CD4-positive, alpha-beta T cell treated with Interferon alpha-2 for 1 hour (primary cell): ENCODE measurements at regions not wholly inside any gene's neighbourhood (a gene's known extent, or its start where the extent isn't known, plus 50 kb on each side); places are given as distances from the start of the nearest gene placed in this dataset.
A peak's percentile ranks its signal among the peaks of the same experiment; 100 is the strongest.
"Not testable (repeated sequence)": the region's sequence is repeated elsewhere in the genome, so short reads cannot be mapped to it uniquely, and the experiment has no call there.

Experiments
- DNase-seq, 2 donors: peaks; one replicate each; pipeline ENCODE4 v3.0.0-alpha.2; 2020 to 2022

DNA sequence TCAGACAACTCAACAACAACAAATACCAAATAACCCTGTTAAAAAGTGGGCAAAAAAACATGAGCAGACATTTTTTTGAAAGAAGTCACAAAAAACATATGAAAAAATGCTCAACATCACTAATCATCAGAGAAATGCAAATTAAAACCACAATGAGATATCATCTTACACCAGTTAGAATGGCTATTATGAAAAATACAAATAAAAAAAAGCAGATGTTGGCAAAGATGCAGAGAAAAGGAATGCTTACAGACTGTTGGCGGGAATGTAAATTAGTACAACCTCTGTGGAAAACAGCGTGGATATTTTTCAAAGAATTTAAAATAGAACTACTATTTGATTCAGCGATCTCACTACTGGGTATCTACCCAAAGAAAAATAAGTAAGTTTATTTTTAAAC is 114.0 kb downstream of the SLC38A4 start:
- no peak for DNase-seq

DNA sequence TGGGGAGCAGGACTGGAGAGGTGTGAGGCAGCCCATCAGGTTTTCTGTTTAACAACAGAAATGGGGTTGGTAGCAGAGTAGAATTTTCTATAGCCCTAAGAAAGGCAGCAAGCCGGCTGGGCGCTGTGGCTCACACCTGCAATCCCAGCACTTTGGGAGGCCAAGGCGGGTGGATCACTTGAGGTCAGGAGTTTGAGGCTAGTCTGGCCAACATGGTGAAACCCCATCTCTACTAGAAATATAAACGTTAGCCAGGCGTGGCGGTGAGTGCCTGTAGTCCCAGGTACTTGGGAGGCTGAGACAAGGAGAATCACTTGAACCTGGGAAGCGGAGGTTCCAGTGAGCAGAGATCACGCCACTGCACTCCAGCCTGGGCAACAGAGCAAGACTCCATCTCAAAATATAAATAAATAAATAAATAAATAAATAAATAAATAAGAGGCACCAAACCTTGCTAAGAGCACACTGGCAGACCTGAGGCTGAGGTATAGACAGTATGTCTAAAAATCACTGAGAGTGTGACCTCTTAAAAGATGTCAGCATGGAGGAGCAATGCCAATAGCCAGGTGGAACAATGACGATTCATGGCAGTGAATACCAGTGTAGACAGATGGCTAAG is 115.6 kb downstream of the SLC38A4 start:
- no peak for DNase-seq

DNA sequence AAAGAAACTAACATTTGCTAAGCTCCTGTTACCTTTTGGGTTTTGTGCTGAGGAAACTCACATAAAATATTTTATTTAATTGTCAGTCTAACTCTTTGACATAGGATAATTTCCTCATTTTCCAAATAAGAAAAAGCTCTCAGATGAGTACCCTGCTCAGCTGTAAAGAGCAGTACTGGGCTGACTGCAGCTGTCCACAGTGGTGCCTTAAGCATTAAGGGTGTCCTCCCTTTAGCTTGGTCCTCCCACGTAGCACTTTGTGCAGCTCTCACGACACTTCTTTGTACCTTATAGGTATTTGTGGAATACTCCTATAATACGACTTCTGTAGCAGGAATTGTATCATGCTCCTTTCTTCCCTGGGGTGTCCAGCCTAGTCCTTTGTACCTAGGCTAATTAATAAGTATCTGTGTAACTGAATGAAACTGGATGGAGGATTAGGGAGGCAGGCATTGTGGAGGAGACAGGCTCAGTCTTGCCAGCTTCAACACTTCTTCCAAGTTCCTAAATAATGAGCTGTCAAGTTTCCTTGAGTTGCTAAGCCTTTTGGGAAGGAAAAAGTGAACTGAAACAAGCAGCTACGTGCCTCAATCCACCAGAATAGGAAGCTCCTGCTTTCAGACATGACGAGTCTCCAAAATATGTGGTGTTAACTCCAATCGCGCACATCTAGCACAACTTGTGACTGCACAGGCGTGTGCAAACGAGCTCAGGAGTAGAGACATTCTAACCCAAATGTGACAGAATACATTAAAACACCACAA is 123.0 kb downstream of the SLC38A4 start:
- DNase-seq = no peak

DNA sequence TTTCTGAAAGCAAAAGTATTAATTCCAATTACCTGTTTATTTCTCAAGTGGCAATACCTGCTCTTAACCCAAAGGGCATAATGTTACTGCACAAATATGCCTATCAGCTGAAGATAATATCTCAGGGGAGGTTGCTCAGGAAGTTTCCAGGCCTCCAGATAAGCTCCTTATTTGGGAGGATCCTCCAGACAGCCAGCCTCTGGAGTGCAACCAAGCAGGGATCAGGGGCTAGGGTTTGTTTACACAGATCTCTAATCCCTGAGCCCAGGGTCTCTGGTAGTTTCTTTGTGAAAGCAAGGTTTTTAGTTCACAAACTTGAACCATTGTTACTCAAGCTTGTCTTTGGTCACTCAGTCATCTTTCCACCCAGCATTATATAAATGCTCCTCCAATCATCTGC is 124.4 kb downstream of the SLC38A4 start:
- no peak for DNase-seq

DNA sequence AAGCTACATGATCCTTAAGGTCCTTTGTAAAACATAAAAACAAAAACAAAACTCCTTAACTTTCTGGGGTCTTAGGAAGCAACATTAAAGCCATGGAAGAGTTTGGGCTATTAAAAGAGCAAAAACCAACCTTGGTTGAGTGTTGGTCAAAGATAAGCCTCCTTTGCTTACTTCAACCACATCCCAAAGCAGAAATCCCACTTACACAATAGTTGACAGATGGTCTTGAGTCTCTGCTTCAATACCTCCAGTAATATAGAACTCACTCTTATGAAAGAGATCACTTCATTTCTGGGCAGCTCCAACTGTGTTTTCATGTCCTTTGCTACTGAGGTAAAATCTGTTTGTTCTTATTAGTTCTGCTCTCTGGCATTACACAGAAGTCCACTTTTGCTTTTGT is 125.8 kb downstream of the SLC38A4 start:
- DNase-seq = no peak

DNA sequence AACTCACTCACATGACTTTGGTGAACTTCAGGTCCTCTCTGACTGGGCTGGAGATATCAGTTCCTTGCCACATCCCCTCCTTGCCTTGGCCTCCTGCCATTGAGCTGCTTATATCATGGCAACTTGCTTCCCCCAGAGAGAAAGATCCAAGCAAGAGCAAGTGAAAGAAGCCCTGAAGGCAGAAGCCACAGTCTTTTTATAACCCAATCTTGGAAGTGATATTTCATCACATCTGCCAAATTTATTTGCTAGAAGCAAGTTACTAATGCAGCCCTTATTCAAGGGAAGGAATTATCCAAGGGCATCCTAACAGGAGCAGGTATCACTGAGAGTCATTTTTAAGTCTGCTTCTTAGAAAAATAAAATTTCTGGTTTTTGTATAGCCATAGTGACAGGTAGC is 127.8 kb downstream of the SLC38A4 start:
- DNase-seq = no peak

DNA sequence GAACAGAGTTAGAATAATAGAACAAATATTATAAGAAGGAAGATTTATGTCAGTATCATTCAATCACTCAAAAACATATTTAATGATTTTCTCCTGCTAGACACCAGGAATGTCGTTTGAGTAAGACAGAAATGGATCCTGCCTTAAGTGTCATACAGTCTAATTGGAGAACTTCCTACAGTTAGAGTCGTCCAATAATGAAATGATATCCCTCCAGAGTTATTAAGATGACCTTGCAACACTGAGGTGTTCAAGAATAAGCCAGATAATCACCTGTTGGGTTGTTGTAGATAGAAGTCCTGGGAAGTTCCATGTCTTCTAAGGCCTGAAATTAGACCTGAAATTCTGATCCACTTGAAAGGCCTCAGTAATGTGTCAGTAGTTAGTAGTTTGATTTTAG is 132.3 kb downstream of the SLC38A4 start:
- no peak for DNase-seq

DNA sequence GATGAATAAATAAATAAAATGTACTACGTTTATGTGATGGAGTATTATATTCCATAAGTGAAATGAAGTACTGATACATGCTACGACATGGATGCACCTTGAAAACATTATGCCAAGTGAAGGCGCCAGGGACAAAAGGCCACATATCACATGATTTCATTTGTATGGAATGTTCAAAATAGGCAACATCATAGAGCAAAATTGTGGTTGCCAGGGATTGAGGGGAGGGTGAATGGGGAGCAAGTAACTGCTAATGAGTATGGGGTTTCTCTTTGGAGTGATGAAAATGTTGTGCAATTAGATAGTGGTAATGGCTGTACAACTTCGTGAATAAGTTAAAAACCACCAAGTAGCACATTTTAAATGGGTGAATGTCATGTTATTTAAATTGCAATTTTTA is 132.8 kb downstream of the SLC38A4 start:
- no peak for DNase-seq

DNA sequence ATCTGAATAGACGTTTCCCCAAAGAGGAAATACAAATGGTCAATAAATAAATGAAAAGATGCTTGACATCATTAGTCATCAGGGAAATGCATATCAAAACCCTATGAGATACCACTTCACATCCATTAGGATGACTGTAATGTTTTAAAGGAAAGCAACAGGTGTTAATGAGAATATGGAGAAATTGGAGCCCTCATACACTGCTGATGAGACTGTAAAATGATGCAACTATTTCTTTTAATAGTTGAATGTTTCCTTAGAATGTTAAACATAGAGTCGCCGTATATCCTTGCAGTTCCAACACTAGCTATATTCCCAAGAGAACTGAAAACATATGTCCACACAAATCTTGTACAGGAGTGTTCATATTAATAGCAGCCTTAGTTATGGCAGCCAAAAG is 133.2 kb downstream of the SLC38A4 start:
- DNase-seq = no peak

DNA sequence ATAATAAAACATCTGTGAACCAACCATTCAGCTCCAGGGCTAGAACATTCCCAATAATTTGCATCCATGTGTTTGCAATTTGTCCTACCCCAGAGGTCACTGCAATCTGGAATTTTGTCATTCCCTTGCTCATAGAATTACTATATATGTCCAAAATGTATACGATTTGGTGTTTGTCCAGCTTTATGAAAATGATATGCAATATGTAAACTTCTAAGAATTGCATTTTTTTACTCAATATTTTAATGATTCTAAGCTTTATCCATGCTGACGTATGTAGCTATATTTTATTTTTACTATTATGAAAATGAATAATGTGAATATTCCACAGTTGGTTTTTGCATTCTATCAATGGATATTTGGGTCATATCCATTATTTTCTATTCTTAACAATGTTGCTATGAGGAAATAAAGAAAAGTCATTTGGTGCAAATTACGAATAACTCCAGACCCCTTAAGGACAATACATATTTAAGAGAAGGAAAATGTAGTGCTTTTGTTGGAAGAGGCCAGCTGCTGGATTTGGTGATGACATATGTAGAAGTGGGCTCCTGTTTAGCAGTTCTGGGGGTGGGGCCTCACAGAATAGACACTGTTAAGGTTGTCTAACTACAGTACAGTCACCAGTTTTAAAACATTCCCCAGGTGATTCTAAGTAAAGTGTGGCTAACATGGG is 139.4 kb downstream of the SLC38A4 start:
- DNase-seq = no peak

DNA sequence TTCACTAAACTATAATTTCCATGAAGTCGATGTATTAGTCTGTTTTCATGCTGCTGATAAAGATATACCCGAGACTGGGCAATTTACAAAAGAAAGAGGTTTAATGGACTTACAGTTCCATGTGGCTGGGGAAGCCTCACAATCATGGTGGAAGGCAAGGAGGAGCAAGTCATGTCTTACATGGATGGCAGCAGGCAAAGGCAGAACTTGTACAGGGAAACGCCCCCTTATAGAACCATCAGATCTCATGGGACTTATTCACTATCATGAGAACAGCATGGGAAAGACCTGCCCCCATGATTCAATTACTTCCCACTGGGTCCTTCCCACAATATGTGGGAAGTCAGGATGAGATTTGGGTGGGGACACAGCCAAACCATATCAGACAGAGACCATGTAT is 141.6 kb downstream of the SLC38A4 start:
- not testable (repeated sequence) for DNase-seq

DNA sequence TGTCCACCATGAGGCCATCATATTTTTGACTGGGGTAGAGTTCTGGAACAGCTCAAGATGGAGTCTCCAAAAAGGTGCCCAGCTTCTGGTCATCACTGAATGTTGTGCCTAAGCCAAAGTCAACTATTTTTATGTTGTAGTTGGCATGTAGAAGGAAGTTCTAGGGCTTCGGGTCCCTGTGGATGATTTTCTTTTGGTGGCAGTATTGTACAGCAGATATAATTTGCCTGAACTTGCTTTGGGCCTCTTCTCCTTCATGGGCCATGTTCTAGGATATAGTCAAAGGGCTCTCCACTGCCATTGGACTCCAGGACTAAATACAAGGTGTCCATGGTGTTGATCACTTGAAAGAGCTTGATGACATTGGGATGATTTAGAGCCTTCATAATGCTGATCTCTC is 143.6 kb downstream of the SLC38A4 start:
- no peak for DNase-seq

DNA sequence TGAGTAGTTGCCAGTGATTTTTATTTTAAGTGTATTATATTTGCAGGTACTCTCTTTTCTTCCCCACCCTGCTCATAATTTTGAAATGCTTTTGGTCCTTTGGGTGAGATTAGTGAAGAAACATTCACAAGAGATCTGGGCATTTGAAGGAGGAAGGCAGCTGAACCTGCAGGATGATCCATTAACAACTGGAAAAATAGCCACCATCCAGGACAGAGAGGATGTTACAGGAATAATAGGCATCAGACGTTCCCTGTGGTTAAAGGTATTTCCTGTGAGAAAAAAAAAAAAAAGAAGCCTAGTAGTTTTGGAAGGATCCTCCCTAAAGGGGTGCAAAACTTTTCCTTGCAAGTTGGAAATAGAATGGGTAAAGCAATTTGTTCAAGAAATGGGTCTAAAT is 145.3 kb downstream of the SLC38A4 start:
- DNase-seq = no peak

DNA sequence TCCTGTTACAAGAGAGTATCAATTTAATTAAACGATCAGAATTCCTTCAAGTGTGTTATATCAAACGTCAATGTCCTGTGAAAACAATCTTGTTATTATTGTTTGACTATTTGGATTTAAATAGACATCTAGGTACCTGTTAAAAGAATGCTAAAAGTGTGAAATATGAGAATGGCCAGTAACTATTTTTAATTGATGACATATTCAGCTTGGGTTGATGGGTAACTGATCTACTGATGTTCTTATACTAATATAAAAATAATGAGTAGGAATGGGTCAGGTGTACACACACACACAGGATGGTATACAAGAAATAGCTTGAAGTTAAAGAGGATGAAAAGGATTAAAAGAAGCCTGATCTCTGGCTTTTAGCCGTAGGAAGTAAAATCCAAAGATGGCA is 146.0 kb downstream of the SLC38A4 start:
- no peak for DNase-seq

DNA sequence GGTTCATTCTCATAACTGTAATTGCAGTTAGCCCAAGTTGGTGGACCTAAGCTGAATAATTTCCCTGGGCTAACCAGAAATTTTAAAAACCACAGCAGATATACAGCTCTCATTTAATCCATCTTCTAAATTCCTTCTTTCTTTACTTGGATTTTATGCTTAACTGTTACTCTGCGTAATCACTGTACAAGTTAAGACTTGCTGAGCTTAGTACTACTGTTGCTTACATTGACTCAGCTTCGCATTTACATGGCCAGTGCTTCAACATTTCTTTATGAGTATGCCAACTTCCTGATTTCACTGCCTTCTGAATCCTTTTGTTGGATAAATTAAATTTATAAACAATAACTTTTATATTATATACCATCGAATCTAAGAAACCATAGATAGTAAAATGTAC is 147.4 kb downstream of the SLC38A4 start:
- DNase-seq = no peak

DNA sequence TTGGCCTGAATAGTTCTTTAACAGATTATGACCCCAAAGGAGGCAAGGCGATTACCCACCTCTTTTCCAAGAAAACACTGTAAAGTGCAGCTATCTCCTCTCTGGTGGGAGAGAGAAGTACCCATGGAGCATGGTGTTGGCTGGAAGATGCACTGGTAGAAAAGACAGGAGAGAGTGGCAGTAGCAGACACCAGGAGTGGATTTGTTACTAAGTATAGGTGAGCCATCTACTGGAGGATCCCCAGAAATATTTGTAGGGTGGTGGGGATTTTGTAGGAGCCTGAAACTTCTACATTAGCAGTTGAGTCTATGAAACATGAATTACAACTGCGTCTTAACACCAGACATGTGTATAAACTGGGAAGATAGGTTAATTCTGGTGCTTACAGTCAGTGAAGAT is 148.0 kb downstream of the SLC38A4 start:
- DNase-seq = peak in 1 of 2 donors; percentile 15

DNA sequence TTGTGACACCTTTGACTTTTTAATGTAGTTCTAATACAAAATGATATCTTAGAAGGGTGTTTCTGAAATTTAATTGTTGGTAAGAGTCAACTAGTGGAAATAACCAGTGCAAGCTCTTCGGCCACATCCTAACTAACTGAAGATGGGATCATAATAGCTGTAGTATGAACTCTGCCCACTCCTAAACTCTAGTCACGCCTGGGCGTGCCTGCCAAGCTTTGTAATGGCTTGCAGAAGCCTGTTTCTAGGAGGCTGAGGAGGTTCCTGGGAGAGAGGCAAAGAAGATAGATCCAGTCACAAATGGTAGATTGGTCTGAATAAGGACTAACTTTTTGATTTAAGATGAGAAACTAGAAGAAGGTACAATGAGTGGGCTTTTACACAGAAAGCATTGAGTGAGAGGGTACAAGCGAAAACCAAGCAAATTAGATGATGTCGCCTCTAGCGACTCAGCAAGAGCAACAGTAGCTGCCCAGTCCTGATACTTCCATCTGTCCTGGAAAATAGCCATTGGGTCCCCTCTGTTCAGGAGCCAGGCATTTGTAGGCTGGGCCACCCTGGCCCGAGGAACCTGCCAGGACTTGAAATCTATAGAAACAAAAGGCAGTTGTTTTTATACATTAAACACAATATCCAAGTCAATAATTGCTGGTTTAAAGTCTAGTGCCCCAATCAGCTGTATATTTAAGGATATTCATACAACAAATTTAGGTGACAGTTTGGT is 148.8 kb downstream of the SLC38A4 start:
- no peak for DNase-seq

DNA sequence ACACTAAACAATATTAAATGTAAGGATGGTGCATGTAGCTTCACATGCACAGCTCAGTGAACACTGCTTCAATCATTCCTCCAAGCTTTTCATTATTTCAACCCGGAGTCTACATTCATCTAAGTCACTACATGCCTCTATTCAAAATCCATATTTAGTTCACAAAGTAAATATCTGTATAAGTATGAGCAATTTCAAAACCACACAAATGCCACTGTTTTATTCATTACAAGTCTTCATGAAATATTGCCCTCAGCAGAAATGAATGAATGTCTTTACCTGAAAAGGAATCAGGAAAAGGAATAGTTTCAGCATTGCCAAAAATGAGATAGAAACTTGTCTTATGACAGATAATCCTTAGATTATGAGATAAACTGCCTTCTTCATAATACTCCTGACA is 149.4 kb downstream of the SLC38A4 start:
- DNase-seq = no peak

DNA sequence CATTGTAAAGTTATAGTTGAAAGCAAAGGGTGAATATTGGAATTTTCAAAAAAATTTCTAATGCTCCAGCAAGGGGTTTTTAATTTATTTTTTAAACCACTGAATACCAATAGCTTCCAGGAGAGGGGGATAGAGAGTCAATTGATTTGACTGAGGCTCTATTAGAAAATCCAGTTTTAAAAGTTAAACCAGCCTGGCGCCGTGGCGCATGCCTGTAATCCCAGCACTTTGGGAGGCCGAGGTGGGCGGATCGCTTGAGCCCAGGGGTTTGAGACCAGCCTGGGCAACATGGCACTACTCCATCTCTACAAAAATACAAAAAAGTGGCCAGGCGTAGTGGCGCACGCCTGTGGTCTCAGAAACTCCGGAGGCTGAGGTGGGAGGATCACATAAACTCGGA is 150.1 kb downstream of the SLC38A4 start:
- peak in 1 of 2 donors; percentile 43 for DNase-seq

DNA sequence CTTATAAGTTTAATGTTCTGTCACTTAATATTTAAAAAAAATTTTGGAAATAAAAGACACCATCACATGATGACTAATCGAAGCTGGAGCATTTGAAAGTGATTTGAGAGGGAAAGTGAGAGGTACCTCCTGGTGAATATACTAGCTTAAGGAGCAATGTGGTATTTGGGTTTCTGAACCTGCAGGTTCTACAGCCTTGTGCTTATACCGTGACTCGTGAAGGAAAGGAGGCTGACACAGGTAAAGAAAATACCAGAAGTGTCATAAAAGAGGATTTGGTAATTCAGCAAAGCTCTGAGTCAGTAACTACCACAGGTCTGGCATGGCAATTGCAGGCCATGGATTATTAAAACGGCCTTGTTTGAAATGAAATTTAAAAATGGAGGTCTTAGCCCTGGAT is 151.0 kb downstream of the SLC38A4 start:
- DNase-seq = no peak

DNA sequence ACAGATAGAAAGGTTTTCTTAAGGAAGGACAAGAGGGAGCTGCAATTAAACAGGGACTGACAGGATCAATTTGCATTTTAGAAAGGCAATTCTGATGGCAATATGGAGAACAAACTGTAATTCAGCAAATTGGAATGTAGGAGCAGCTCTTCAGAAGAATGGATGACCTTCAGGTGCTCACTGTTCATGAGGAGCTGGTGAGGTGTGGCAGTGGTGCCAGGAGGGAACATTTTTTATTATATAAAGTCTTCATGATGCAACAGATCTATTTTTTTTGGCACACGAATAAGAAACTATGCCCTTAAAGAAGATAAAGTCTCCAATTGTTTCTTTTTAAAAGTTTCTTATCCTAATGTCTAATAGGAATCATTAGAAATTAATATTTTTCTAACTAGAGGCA is 151.7 kb downstream of the SLC38A4 start:
- no peak for DNase-seq

DNA sequence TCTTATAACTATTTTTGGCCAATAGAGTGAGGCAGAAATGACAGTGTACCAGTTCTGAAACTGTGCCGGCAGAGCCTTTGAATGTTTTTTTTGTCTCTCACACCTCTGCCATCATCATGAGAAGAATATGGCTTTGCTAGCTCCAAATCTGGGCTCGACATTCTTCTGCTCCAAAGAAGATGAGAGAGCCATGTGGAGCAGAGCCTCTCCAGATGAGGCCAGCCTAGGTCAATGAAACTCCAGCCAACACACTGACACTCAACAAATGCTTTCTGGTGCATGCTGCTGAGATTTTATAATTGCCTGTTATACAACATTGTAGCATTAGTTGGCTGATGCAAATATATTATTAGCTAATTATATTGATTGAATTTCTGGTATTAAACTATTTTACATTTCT is 154.7 kb downstream of the SLC38A4 start:
- no peak for DNase-seq

DNA sequence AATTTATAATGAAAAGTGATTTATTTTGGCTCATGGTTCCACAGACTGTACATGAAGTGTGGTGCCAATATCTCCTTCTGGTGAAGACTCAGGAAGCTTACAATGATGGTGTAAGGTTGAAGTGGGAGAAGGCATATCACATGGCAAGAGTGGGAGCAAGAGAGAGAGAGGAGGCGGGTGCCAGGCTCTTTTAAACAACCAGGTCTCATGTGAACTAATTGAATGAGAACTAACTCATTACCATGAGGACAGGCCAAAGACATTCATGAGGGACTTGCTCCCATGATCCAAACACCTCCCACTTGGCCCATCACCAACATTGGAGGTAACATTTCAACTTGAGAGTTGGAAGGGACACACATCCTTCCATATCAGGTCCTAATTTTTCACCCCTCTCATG is 155.2 kb downstream of the SLC38A4 start:
- DNase-seq = no peak

DNA sequence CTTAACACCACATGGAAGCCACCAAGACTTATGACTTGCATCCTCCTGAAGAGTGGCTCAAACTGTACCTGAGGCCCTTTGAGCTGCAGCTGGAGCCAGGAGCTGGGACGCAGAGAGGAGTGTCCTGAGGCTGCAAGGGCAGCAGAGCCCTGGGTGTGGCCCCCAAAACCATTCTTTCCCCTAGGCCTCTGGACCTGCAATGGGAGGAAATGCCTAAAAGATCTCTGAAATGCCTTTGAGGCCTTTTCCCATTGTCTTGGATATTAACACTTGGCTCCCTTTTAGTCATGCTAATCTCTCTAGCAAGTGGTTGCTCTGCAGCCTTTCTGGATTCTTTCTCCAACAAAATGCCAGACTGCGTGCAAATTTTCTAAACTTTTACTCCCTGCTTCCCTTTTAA is 156.1 kb downstream of the SLC38A4 start:
- DNase-seq = no peak
